Muscle layer of duodenum (tissue), 2 donors: ENCODE measurements at regions not wholly inside any gene's neighbourhood (a gene's known extent, or its start where the extent isn't known, plus 50 kb on each side); places are given as distances from the start of the nearest gene placed in this dataset.

Experiments
- H3K27ac ChIP-seq: one replicate; pipeline ENCODE4 v1.7.0; 2013; ENCODE audit warnings: mild to moderate bottlenecking, low read length
- H3K27me3 ChIP-seq: one replicate; pipeline ENCODE4 v1.7.0; 2013; ENCODE audit warnings: low read depth, mild to moderate bottlenecking, control low read depth, low read length
- H3K36me3 ChIP-seq, 2 donors: one replicate each; pipeline ENCODE4 v1.7.0; 2013; ENCODE audit warnings: low read length in 2 of 2, control low read depth in 1 of 2, mild to moderate bottlenecking in 1 of 2; ENCODE audit not compliant: insufficient read depth in 2 of 2, control insufficient read depth in 1 of 2
- H3K4me1 ChIP-seq, 2 donors: one replicate each; pipeline ENCODE4 v1.7.0; 2013; ENCODE audit warnings: low read length in 2 of 2, mild to moderate bottlenecking in 2 of 2, control low read depth in 1 of 2, moderate library complexity in 1 of 2; ENCODE audit not compliant: insufficient read depth in 2 of 2, control insufficient read depth in 1 of 2
- H3K4me3 ChIP-seq, 2 donors: one replicate each; pipeline ENCODE4 v1.7.0; 2013; ENCODE audit warnings: low read length in 2 of 2, low read depth in 1 of 2, mild to moderate bottlenecking in 1 of 2
- H3K9me3 ChIP-seq, 2 donors: one replicate each; pipeline ENCODE4 v1.7.0; 2013; ENCODE audit warnings: low read length in 2 of 2, control low read depth in 1 of 2, mild to moderate bottlenecking in 1 of 2; ENCODE audit not compliant: control insufficient read depth in 1 of 2
- donor health status: healthy.

- no peak overlapping the region for H3K4me3 ChIP-seq
Observed at GRCh38 chr6:22651731-22652130, 82.4 kb downstream of the HDGFL1 start.

GRCh38 chr6:22653980-22654610 is 84.7 kb downstream of the HDGFL1 start:
- Histone ChIP-seq H3K4me3 (no peak overlapping the region), H3K27me3 (no peaks in the 10 kb centered on the region), H3K9me3 (no peaks in the 10 kb centered on the region), H3K27ac (no peak overlapping the region), H3K4me1 (peaks cover 0 to 13% of the 10 kb centered on the region in 2 donors), H3K36me3 (no peaks in the 10 kb centered on the region)

More at GRCh38 chr6:22651731-22652130, 82.4 kb downstream of the HDGFL1 start:
- H3K27me3 ChIP-seq: no peaks in the 10 kb centered on the region
- H3K9me3 ChIP-seq: no peaks in the 10 kb centered on the region
- no peaks in the 10 kb centered on the region for H3K36me3 ChIP-seq
- peaks cover 0 to 4% of the 10 kb centered on the region in 2 donors for H3K4me1 ChIP-seq
- no peak overlapping the region for H3K27ac ChIP-seq

GRCh38 chr6:22656706-22657351 is 87.5 kb downstream of the HDGFL1 start:
- Histone ChIP-seq H3K27me3 (no peaks in the 10 kb centered on the region), H3K9me3 (no peaks in the 10 kb centered on the region), H3K36me3 (no peaks in the 10 kb centered on the region), H3K27ac (no peak overlapping the region), H3K4me3 (no peak overlapping the region), H3K4me1 (peaks cover 0 to 13% of the 10 kb centered on the region in 2 donors)

- Histone ChIP-seq H3K4me3 (no peak overlapping the region), H3K27me3 (no peaks in the 10 kb centered on the region), H3K4me1 (peaks cover 0 to 13% of the 10 kb centered on the region in 2 donors), H3K36me3 (no peaks in the 10 kb centered on the region), H3K9me3 (no peaks in the 10 kb centered on the region), H3K27ac (no peak overlapping the region)
Observed at GRCh38 chr6:22657352-22657980, 88.1 kb downstream of the HDGFL1 start.

GRCh38 chr6:22658183-22658582 is 88.8 kb downstream of the HDGFL1 start:
- Histone ChIP-seq H3K27ac (no peak overlapping the region), H3K9me3 (no peaks in the 10 kb centered on the region)

GRCh38 chr6:22658934-22659333 is 89.6 kb downstream of the HDGFL1 start:
- Histone ChIP-seq H3K27me3 (no peaks in the 10 kb centered on the region), H3K4me3 (no peak overlapping the region), H3K36me3 (no peaks in the 10 kb centered on the region), H3K9me3 (no peaks in the 10 kb centered on the region), H3K4me1 (peaks cover 0 to 13% of the 10 kb centered on the region in 2 donors), H3K27ac (no peak overlapping the region)

More at GRCh38 chr6:22658183-22658582, 88.8 kb downstream of the HDGFL1 start:
- H3K27me3 ChIP-seq: no peaks in the 10 kb centered on the region
- H3K4me3 ChIP-seq: no peak overlapping the region
- H3K4me1 ChIP-seq: peaks cover 0 to 13% of the 10 kb centered on the region in 2 donors
- H3K36me3 ChIP-seq: no peaks in the 10 kb centered on the region

- H3K27ac ChIP-seq: no peak overlapping the region
- no peaks in the 10 kb centered on the region for H3K27me3 ChIP-seq
- H3K4me3 ChIP-seq: no peak overlapping the region
- H3K4me1 ChIP-seq: no peaks in the 10 kb centered on the region
- H3K36me3 ChIP-seq: no peaks in the 10 kb centered on the region
- H3K9me3 ChIP-seq: no peaks in the 10 kb centered on the region
Observed at GRCh38 chr6:22664968-22665367, 95.6 kb downstream of the HDGFL1 start.

GRCh38 chr6:22666021-22666420 is 96.7 kb downstream of the HDGFL1 start:
- no peak overlapping the region for H3K27ac ChIP-seq

GRCh38 chr6:22666586-22666985 is 97.2 kb downstream of the HDGFL1 start:
- H3K36me3 ChIP-seq: no peaks in the 10 kb centered on the region
- no peak overlapping the region for H3K4me3 ChIP-seq
- no peaks in the 10 kb centered on the region for H3K4me1 ChIP-seq
- H3K27ac ChIP-seq: no peak overlapping the region
- no peaks in the 10 kb centered on the region for H3K27me3 ChIP-seq
- H3K9me3 ChIP-seq: no peaks in the 10 kb centered on the region

More at GRCh38 chr6:22666021-22666420, 96.7 kb downstream of the HDGFL1 start:
- no peaks in the 10 kb centered on the region for H3K36me3 ChIP-seq
- H3K4me3 ChIP-seq: no peak overlapping the region
- no peaks in the 10 kb centered on the region for H3K9me3 ChIP-seq
- H3K4me1 ChIP-seq: no peaks in the 10 kb centered on the region
- no peaks in the 10 kb centered on the region for H3K27me3 ChIP-seq

GRCh38 chr6:22667855-22668254 is 98.5 kb downstream of the HDGFL1 start:
- no peaks in the 10 kb centered on the region for H3K36me3 ChIP-seq
- no peak overlapping the region for H3K27ac ChIP-seq
- no peak overlapping the region for H3K4me3 ChIP-seq
- no peaks in the 10 kb centered on the region for H3K4me1 ChIP-seq
- H3K9me3 ChIP-seq: no peaks in the 10 kb centered on the region
- H3K27me3 ChIP-seq: no peaks in the 10 kb centered on the region

GRCh38 chr6:22668307-22668706 is 98.9 kb downstream of the HDGFL1 start:
- no peaks in the 10 kb centered on the region for H3K4me1 ChIP-seq
- no peaks in the 10 kb centered on the region for H3K36me3 ChIP-seq
- H3K4me3 ChIP-seq: no peak overlapping the region
- H3K27ac ChIP-seq: no peak overlapping the region
- no peaks in the 10 kb centered on the region for H3K9me3 ChIP-seq
- H3K27me3 ChIP-seq: no peaks in the 10 kb centered on the region
